C4-2B (cell line): ENCODE measurements at regions not wholly inside any gene's neighbourhood (a gene's known extent, or its start where the extent isn't known, plus 50 kb on each side); places are given as distances from the start of the nearest gene placed in this dataset.

Experiments
- ZFX ChIP-seq: fragments of 450-650 bp; IDR thresholded peaks from 2 replicates; pipeline ENCODE4 v1.6.1; 2017
- TF ChIP-seq, protein P1 (sequence below): fragments of 450-650 bp; conservative IDR thresholded peaks from 2 replicates; pipeline ENCODE4 v1.5.1; 2017; ENCODE audit warnings: mild to moderate bottlenecking

DNA sequence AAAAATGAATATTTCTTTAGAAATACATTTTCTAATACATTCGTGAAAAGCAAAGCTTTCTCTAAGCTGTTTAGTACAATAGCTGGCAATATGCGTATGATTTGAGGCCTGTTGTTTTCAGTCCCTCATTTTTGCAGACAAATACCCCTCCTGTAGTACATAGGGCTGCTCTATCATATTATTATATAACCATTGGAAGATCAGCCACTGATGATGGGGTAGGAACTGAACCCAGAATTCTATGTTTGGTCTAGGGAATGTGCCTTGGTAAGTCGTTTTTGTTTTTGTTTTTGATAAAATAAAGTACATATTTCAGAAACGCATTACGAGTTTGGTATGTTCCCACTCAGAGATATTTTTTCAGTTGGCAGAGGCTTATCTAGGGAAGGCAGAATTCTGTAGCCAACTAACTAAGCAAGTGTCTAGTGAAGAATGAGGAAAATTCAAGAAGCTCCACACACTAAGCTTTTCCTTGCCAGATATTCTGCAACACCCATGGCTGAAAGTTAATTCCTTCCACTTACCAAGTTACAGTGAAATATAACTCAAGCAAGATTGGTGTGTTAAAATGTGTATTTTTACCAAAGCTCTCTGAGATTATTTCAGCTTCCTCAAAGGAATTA, 656.9 kb upstream of the MIR17HG start:
- TF ChIP-seq, protein P1, sequence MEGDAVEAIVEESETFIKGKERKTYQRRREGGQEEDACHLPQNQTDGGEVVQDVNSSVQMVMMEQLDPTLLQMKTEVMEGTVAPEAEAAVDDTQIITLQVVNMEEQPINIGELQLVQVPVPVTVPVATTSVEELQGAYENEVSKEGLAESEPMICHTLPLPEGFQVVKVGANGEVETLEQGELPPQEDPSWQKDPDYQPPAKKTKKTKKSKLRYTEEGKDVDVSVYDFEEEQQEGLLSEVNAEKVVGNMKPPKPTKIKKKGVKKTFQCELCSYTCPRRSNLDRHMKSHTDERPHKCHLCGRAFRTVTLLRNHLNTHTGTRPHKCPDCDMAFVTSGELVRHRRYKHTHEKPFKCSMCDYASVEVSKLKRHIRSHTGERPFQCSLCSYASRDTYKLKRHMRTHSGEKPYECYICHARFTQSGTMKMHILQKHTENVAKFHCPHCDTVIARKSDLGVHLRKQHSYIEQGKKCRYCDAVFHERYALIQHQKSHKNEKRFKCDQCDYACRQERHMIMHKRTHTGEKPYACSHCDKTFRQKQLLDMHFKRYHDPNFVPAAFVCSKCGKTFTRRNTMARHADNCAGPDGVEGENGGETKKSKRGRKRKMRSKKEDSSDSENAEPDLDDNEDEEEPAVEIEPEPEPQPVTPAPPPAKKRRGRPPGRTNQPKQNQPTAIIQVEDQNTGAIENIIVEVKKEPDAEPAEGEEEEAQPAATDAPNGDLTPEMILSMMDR, result no peak
- no peak for TF ChIP-seq ZFX
